ENCODE measurements at regions not wholly inside any gene's neighbourhood (a gene's known extent, or its start where the extent isn't known, plus 50 kb on each side); places are given as distances from the start of the nearest gene placed in this dataset.

- Histone ChIP-seq H3K4me3 (ENCODE audit: low read depth in 2 of 2, low read length in 1 of 2) (no peak overlapping the region), H4K20me1 (ENCODE audit: insufficient read depth) (no peaks in the 10 kb centered on the region), H3K9ac (no peak overlapping the region), H3F3A (replicated peaks; ENCODE audit: insufficient read depth) (no peaks in the 10 kb centered on the region), H3K36me3 (replicated peaks in 1 of 2; ENCODE audit: control insufficient read depth in 1 of 2, insufficient read depth in 2 of 2, low read length in 1 of 2) (no peaks in the 10 kb centered on the region), H2AFZ (ENCODE audit: low read depth) (no peak overlapping the region), H3K4me2 (no peak overlapping the region), H3K4me1 (ENCODE audit: control insufficient read depth in 1 of 2, insufficient read depth in 2 of 2, low read depth in 1 of 2, low read length in 1 of 2) (peaks cover 13 to 32% of the 10 kb centered on the region in 2 experiments; a peak in 3 of 4 replicates), H3K27me3 (ENCODE audit: insufficient read depth) (no peaks in the 10 kb centered on the region), H3K9me2 (no peaks in the 10 kb centered on the region), H3K27ac (ENCODE audit: low read depth in 2 of 2, low read length in 1 of 2) (peak overlapping the region in 1 of 2 experiments; percentile 99; a peak in 2 of 4 replicates), H3K9me3 (no peaks in the 10 kb centered on the region), H3K79me2 (ENCODE audit: insufficient read depth) (no peaks in the 10 kb centered on the region)
- WGBS (ENCODE audit: low lambda C conversion rate): 96% methylated on average over 3 of the region's 3 CpGs
- POLR2A ChIA-PET: no interaction called here
- TF ChIP-seq ZBTB33 (IDR thresholded peaks at IDR 0.05; ENCODE audit: borderline replicate concordance, low read depth) (no peak), MXI1 (IDR thresholded peaks at IDR 0.05; ENCODE audit: low read depth, low read length) (no peak)
- TF ChIP-seq, protein P1, sequence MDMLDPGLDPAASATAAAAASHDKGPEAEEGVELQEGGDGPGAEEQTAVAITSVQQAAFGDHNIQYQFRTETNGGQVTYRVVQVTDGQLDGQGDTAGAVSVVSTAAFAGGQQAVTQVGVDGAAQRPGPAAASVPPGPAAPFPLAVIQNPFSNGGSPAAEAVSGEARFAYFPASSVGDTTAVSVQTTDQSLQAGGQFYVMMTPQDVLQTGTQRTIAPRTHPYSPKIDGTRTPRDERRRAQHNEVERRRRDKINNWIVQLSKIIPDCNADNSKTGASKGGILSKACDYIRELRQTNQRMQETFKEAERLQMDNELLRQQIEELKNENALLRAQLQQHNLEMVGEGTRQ (IDR thresholded peaks at IDR 0.05; ENCODE audit: borderline replicate concordance, low read depth, low read length): no peak
- TF ChIP-seq, protein P2, sequence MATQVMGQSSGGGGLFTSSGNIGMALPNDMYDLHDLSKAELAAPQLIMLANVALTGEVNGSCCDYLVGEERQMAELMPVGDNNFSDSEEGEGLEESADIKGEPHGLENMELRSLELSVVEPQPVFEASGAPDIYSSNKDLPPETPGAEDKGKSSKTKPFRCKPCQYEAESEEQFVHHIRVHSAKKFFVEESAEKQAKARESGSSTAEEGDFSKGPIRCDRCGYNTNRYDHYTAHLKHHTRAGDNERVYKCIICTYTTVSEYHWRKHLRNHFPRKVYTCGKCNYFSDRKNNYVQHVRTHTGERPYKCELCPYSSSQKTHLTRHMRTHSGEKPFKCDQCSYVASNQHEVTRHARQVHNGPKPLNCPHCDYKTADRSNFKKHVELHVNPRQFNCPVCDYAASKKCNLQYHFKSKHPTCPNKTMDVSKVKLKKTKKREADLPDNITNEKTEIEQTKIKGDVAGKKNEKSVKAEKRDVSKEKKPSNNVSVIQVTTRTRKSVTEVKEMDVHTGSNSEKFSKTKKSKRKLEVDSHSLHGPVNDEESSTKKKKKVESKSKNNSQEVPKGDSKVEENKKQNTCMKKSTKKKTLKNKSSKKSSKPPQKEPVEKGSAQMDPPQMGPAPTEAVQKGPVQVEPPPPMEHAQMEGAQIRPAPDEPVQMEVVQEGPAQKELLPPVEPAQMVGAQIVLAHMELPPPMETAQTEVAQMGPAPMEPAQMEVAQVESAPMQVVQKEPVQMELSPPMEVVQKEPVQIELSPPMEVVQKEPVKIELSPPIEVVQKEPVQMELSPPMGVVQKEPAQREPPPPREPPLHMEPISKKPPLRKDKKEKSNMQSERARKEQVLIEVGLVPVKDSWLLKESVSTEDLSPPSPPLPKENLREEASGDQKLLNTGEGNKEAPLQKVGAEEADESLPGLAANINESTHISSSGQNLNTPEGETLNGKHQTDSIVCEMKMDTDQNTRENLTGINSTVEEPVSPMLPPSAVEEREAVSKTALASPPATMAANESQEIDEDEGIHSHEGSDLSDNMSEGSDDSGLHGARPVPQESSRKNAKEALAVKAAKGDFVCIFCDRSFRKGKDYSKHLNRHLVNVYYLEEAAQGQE (IDR thresholded peaks at IDR 0.05; ENCODE audit: low read depth, low read length): no peak
- TF ChIP-seq, protein P3, sequence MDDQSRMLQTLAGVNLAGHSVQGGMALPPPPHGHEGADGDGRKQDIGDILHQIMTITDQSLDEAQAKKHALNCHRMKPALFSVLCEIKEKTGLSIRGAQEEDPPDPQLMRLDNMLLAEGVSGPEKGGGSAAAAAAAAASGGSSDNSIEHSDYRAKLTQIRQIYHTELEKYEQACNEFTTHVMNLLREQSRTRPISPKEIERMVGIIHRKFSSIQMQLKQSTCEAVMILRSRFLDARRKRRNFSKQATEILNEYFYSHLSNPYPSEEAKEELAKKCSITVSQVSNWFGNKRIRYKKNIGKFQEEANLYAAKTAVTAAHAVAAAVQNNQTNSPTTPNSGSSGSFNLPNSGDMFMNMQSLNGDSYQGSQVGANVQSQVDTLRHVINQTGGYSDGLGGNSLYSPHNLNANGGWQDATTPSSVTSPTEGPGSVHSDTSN (IDR thresholded peaks at IDR 0.05): no peak
- DNase-seq: no peak
- CTCF ChIA-PET: interaction anchor here (1.2 to 11.2 kb wide), 4 partner anchors 38 to 203 kb away, joined by 5 to 384 read pairs (median 102); no protein-coding TSS in a partner anchor
These were observed 81.0 kb upstream of the SGIP1 start for GRCh38 chr1:66452982-66453381.

GRCh38 chr1:66455446-66455845, 78.5 kb upstream of the SGIP1 start:
- Histone ChIP-seq H3K4me3 (ENCODE audit: low read depth in 2 of 2, low read length in 1 of 2) (no peak overlapping the region), H3K27ac (ENCODE audit: low read depth in 2 of 2, low read length in 1 of 2) (no peak overlapping the region), H3K27me3 (ENCODE audit: insufficient read depth) (no peaks in the 10 kb centered on the region), H4K20me1 (ENCODE audit: insufficient read depth) (no peaks in the 10 kb centered on the region), H3K79me2 (ENCODE audit: insufficient read depth) (no peaks in the 10 kb centered on the region), H3F3A (replicated peaks; ENCODE audit: insufficient read depth) (no peaks in the 10 kb centered on the region), H2AFZ (ENCODE audit: low read depth) (no peak overlapping the region), H3K36me3 (replicated peaks in 1 of 2; ENCODE audit: control insufficient read depth in 1 of 2, insufficient read depth in 2 of 2, low read length in 1 of 2) (peaks cover 0 to 3% of the 10 kb centered on the region in 2 experiments), H3K9me2 (no peaks in the 10 kb centered on the region), H3K9ac (no peak overlapping the region), H3K4me2 (no peak overlapping the region), H3K9me3 (peaks cover 8% of the 10 kb centered on the region; the same call in 1 of the 2 replicates), H3K4me1 (ENCODE audit: control insufficient read depth in 1 of 2, insufficient read depth in 2 of 2, low read depth in 1 of 2, low read length in 1 of 2) (peaks cover 5 to 14% of the 10 kb centered on the region in 2 experiments; a peak in 3 of 4 replicates)
- ChIA-PET CTCF (interaction anchor here (1.4 to 2.0 kb wide), 2 partner anchors 9 to 49 kb away, joined by 6 to 7 read pairs; no protein-coding TSS in a partner anchor), POLR2A (no interaction called here)
- DNase-seq: no peak
- WGBS (ENCODE audit: low lambda C conversion rate): 90% methylated on average over 2 of the region's 2 CpGs
- TF ChIP-seq JUND (IDR thresholded peaks at IDR 0.05) (no peak), TAF1 (IDR thresholded peaks at IDR 0.05; ENCODE audit: borderline replicate concordance, low read depth, low read length) (no peak), FOXM1 (IDR thresholded peaks at IDR 0.05; ENCODE audit: low read depth) (no peak), RXRA (IDR thresholded peaks at IDR 0.05; ENCODE audit: borderline replicate concordance, low read depth) (no peak), FOSL2 (IDR thresholded peaks at IDR 0.05; ENCODE audit: borderline replicate concordance, low read depth) (no peak), NRF1 (IDR thresholded peaks at IDR 0.05; ENCODE audit: low read depth, low read length) (no peak), CHD2 (IDR thresholded peaks at IDR 0.05; ENCODE audit: low read length, partially characterized antibody) (no peak), ZBTB33 (IDR thresholded peaks at IDR 0.05; ENCODE audit: borderline replicate concordance, low read depth) (no peak), TCF12 (IDR thresholded peaks at IDR 0.05) (no peak), EP300 (IDR thresholded peaks at IDR 0.05; ENCODE audit: borderline replicate concordance in 1 of 2, low read depth in 1 of 2, low read length in 1 of 2) (no peak), SIN3A (IDR thresholded peaks at IDR 0.05; ENCODE audit: borderline replicate concordance, low read depth, low read length) (no peak)
- TF ChIP-seq, protein P4, sequence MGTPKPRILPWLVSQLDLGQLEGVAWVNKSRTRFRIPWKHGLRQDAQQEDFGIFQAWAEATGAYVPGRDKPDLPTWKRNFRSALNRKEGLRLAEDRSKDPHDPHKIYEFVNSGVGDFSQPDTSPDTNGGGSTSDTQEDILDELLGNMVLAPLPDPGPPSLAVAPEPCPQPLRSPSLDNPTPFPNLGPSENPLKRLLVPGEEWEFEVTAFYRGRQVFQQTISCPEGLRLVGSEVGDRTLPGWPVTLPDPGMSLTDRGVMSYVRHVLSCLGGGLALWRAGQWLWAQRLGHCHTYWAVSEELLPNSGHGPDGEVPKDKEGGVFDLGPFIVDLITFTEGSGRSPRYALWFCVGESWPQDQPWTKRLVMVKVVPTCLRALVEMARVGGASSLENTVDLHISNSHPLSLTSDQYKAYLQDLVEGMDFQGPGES (IDR thresholded peaks at IDR 0.05; ENCODE audit: low read depth, low read length): no peak
